ENCODE measurements at regions not wholly inside any gene's neighbourhood (a gene's known extent, or its start where the extent isn't known, plus 50 kb on each side); places are given as distances from the start of the nearest gene placed in this dataset.

DNA sequence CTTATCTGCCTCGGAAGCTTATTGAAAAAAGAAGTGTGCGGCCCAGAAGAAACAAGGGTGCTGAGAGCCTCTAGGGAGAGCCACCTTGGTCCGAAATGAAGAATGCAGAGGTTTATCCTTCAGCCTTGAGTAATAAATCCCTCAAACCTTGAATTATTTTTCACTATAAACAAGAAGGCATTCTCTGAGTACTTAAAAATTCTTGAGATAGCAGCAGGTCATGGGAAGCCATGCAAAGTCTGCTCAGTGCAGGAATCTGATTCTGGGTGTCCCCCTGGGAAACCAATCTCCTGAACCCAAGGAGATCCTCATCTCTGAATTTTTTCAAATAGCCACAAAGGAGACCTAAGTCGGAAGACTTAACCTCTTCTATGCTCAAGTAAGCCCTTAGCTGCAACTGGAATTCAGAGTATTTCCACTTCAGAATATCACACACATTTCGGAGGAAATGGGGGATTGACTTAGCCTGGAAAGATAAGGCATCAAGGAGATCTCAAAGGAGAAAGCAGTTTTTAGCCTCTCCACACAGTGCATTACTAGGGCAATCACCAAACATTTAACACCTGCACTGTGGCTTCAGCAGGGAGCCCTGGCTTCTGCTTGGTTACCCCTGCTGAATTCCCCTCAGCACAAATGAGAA, 365.0 kb downstream of the ETS1 start:
- no peak for DNase-seq (ENCODE audit: low read depth)

DNA sequence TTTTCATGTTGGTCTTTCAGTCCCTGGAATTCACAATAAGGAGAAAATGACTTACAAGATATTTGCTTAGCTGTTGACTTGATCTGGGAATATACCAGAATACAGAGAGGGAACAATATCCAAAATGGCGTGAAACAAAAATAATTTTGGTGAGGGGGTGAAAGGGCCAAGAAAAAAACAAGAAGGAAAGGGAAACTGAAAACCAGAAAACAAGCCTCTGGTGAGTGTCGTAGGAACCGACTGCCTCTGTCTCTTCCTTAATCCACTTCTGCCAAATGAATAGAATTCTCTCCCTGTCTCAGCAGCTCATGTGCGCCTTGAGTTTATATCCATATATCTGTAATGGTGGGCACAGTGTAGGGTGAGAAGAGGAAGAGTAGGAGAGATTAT, 367.6 kb downstream of the ETS1 start:
- DNase-seq (ENCODE audit: low read depth) = no peak

DNA sequence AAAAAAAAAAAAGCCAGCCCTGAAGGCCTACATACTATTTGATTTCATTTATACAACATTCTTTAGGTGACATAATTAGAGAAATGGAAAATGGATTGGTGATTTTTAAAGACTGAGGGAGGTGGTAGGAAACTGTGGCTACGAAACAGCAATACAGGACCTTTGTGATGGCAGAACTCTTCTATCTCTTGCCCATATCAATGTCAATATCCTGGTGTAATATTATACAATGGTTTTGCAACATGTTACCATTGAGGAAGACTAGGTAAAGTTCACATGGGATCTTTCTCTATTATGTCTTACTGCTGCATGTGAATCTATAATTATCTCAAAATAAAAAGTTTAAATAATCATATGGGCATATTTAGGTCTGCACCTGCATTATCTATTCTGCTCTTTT, 371.2 kb downstream of the ETS1 start:
- no peak for DNase-seq (ENCODE audit: low read depth)

DNA sequence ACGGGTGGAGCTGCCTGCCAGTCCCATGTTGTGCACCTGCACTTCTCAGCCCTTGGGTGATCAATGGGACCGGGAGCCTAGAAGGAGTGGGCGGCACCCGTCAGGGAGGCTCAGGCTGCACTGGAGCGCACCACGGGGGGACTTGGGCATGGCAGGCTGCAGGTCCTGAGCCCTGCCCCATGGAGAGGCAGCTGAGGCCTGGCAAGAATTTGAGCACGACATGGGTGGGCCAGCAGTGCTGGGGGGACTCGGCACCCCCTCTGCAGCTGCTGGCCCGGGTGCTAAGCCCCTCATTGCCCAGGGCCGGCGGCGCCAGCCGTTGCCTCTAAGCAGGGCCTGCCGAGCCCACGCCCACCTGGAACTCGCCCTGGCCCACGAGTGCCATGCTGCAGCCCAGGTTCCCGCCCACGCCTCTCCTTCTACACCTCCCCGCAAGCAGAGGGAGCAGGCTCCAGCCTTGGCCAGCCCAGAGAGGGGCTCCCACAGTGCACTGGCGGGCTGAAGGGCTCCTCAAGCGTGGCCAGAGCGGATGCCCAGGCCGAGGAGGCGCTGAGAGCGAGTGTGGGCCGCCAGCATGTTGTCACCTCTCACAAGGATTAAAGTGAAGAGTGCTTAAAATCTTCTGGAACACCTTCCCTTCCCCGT, 372.0 kb downstream of the ETS1 start:
- no peak for DNase-seq (ENCODE audit: low read depth)

DNA sequence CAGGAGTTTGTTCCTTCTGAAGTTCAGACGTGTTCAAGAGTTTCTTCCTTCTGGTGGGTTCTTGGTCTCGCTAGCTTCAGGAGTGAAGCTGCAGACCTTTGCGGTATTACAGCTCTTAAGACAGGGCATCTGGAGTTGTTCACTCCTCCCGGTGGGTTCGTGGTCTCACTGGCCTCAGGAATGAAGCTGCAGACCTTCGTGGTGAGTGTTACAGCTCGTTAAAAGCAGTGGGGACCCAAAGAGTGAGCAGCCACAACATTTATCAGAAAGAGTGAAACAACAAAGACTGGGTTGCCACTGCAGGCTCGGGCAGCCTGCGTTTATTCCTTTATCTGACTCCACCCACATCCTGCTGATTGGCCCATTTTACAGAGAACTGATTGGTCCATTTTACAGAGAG, 373.1 kb downstream of the ETS1 start:
- DNase-seq (ENCODE audit: low read depth) = no peak

DNA sequence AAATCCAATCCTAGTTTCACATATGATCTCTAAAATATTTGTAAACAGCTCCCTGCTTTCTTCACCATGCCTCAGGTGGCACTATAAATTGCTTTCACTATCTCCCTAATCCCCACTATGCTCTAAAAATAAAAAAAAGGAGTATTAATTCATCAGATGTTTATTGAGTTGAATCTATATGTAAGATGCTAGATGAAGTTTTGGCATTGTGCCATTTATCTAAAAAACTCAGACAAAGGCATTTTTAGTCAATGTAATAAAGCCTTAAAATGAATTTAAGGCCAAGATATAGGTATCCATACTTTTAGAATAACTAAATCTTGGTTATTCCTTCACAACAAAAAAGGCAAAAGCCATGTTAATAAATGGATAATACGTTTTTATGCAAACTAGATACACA, 373.9 kb downstream of the ETS1 start:
- no peak for DNase-seq (ENCODE audit: low read depth)

DNA sequence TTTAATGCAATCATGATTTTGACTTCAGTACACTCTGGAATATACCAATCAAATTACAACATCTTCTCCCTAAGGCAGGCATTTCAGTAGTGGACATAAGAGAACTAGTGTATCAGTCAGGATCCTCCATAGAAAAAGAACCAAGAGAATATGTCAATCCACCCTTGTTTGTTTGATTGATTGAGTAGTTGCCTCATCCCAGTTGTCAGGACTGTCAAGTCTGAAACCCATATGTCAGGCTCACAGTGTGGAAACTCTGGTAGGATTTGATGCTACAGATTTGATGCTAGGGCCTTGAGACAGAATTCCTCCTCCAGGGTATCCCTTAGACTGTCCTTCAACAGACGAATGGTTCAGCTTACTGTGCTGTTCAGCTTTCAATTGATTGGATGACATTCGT, 375.0 kb downstream of the ETS1 start:
- no peak for DNase-seq (ENCODE audit: low read depth)

DNA sequence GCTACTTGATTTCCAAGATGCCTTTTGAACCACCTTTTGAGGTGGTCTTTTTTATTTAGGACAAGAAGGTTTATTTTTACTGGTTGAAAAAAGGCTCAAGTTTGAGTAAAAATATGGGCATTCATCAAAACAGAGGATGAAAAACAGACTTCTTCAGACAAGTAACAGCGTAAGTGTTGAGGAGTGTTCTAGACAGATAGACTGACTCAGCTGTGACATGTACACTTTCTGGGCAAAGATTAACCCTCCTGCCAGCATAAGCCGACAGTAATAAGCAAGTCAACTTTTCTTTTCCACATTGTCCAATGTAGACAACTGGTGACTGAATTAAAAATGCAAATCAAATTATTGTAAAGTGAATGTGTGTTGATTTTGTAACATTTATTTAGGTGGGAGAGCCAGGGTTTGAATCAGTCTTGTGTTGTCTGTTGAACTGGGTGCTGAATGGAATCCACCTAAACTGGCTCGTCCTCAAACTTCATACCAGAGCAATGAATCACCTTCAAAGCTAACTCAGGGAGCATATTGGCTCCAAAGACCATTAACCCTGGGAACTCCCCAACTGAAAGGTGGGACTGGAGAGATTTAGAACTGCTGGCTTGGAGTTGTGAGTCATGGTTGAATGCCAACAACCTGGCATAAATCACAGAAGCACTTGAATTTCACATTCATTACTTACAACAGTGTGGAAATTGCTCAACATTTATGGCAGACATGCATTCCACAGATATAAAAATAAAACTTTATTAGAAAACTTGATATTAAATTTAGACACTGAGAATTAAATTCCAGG, 377.0 kb downstream of the ETS1 start:
- no peak for DNase-seq (ENCODE audit: low read depth)

DNA sequence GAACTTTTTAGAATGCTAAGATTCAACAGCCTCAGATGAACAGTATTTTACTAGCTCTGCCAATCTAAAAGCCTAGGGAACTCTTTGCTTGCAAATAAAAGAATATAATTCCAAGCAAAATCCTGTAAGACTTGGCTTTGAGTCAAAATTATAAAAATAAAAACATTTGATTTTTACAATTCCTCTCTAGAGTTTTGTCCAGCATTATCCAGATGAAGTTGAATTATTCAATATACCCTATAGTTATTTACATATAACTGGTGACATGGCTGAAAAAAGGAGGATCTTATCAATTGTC, 378.3 kb downstream of the ETS1 start:
- DNase-seq (ENCODE audit: low read depth) = no peak

DNA sequence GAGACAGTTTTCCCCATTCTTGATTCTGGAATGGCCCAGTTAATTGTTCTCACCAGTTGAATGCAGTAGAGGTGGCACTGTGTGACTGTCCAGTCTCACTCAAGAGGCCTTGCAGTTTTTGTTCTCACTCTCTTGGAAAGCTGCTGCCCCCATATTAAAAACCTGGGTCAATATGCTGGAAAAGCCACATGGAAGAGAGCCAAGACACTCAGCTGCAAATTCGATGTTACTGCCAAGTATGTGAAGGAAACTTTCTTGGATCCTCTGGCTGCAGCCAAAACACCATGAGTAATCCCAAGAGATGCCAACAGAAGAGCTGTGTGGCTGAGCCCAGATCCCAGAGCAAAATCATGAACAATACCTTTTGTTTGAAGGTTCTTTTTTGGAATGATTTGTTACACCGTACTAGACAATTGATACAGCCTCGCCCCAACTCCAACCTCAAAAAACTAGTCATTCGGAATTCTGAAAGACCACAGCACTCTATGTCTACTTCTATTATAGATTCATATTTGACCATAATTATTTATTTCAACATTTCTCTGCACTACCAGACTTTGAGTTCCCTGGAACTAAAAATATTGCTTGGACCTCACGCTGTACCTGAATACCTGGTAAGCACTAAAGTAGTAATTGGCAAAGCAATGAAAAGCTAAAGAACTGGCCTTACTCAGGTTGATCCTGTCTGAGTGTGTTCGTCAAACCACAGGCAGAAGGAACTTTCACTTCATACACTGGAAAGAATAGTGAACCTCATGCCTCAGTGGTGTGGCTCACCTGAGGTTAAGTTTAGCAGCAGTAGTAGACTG, 378.8 kb downstream of the ETS1 start:
- no peak for DNase-seq (ENCODE audit: low read depth)

DNA sequence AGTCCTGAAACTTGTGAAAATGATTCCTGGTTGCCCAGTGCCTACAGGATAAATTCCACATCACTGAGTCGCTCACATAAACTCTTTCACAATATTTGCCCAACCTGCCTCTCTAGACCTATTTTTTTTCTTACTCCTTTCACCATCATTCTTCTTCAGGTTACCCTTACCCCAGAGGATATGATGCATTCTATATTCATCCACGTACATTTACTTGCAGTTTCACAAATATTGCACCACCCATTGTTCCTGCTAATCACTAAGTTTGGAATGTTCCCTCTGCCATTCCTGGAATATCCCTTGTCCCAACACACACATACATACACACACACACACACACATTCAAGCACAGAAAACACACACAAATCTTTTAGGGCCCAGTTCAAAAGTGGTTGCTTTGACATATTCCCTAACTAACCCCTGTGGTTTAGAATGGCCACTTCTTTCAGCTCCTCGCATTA, 379.5 kb downstream of the ETS1 start:
- DNase-seq (ENCODE audit: low read depth) = no peak

DNA sequence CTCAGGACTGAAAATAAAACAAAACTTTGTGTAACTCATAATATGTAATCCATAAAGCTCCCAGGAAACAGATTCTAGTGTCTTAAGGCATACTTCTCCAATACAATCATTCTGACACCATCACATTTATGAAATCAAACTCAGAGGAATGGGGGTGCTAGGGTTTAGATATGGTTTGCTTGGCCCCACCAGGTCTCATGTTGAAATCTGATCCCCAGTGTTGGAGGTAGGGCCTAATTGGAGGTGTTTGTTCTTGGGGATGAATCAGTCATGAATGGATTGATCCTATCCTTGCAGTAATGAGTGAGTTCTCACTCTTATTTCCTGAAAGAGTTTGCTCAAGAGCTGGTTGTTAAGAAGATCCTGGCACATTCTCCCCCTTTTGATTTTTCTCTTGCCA, 380.9 kb downstream of the ETS1 start:
- DNase-seq (ENCODE audit: low read depth) = no peak

DNA sequence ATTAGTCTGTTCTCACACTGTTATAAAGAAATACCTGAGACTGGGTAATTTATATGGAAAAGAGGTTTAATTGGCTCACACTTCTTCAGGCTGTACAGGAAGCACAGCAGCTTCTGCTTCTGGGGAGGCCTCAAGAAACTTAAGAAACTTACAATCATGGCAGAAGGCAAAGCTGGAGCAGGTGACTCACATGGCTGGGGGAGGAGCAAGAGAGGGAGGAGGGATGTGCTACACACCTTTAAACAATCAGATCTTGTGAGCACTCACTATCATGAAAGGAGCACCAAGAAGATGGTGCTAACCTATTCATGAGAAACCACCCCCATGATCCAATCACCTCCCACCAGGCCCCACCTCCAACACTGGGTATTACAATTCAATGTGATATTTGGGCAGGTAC, 381.6 kb downstream of the ETS1 start:
- no peak for DNase-seq (ENCODE audit: low read depth)

DNA sequence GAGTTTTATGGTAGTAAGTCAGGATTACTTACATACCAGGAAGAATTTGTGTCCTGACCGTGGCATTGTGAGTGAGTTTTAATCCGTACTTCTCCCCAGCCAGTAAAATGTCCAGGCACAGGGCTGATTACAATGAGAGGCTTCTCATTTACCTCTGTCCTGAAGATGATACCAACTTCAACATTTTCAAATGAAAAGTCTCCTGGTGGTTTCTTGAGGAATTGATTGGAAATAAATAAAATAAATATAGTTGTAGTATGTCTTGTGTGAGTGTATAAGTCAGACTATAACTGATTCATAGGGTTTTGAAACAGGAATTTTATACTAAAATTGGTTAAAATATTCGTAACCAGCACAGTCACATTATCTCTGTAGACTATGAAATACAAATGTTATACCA, 382.5 kb downstream of the ETS1 start:
- DNase-seq (ENCODE audit: low read depth) = no peak

DNA sequence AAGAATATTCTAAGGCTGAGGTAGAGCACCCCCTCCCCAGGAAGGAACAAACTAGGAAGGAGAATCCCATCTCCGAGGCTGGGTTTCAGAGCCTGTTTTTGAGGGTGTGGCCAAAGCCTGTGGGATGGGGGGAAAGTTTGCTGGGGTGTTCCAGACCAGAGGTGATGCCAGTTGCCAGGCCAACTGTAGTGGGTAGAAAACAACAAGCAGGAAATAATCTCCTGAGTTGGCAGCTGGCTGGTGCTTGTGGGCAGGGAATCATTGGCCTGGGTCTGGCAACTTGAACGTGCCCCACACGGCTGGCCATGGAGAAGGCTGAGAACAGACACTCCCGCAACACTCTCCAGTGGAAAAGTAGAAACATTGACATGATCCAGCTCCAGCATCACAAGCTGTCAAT, 385.6 kb downstream of the ETS1 start:
- no peak for DNase-seq (ENCODE audit: low read depth)

DNA sequence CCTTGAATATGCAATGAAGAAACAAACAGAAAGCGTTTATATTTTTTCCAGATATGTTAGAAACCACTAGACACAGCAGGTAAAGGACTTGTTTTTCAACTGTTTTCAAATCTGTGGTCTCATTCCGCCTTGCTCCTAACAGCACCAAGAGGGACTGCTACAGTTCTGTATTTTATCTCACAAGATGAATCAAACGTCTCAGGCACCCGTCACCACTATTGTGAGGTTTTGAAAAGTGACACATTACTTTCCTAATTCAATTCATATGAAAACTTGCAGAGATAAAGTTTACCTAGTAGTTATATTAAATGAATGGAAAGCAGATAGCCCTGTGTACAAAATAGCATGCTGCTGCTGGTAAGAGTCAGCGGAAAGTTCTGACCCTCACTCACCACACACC, 386.3 kb downstream of the ETS1 start:
- DNase-seq (ENCODE audit: low read depth) = no peak

DNA sequence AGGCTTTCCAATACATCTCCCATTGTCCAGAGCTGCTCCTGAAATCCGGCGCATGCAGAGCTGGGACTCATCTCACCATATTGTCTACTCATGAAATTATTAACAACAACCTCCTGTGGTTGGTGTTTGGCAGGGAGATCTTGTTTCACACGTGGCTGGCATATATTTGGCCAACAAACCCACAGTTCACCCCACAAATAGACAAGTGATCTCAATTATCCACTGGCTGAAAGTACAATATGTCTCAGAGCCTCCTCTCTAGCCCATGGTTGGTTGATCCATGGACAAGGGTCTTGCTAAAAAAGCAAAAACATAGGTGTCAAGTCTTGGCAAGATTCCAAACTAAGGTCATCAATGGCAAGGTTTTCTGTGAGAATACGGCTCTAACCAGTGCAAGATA, 386.9 kb downstream of the ETS1 start:
- no peak for DNase-seq (ENCODE audit: low read depth)

DNA sequence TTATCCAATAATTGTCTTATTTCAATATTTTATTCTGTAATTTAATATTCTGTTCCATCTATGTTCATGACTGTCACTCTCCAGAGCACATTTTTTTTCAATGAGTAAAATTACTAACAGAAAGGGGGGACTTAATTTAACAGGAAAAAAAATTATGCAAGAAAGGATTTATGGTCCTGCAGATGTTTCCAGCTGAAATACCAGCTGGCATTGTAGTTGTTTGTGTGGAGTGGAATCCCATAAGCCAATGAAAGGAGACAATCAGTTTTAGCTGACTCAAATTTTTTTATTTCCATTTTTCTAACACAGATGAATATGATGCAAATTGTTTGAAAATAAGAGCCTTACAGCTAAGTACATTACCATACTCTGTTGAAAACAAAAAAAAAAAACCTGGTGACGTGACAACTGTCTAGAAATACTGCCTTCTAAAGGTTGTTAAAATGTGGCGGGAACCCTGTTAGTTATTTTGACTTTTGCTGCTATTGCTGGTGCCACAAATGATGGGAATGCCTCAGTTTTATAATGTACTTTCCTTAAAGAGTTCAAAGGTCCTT, 389.1 kb downstream of the ETS1 start:
- DNase-seq (ENCODE audit: low read depth) = no peak

DNA sequence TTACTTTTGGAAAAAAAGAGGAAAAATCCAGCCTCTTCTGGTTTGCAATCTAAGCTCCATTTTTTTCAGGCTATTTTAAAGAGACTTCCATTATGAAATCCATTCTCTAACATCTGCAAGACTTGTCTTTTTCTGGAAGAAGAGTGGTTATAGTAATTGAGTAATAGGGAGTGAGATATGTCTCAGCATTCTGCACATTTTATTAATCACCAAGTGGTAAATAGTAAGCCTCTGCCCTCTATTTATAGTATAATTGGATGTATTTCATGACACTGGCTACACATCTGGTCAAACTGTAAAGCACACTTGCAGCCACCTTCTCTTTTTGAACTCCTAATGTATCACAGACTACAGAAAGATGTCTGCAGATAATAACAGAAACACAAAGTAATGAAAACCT, 391.1 kb downstream of the ETS1 start:
- DNase-seq (ENCODE audit: low read depth) = no peak

DNA sequence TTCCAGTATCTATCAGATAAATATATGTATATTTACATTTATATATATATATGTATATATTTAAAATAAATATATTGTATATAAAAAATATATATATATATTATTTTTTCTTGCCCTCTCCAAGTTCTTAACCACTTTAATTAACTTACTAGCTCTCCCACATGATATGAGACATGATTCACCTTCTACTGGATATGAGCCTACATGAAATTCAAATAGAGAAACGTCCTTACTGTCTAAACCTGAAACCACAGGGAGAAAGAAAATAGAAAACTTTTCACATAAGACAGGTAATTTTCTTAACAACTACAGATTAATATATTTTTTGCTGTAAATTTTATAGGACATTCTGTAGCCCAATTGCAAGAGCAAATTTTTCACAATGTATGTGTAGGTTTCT, 391.6 kb downstream of the ETS1 start:
- no peak for DNase-seq (ENCODE audit: low read depth)

DNA sequence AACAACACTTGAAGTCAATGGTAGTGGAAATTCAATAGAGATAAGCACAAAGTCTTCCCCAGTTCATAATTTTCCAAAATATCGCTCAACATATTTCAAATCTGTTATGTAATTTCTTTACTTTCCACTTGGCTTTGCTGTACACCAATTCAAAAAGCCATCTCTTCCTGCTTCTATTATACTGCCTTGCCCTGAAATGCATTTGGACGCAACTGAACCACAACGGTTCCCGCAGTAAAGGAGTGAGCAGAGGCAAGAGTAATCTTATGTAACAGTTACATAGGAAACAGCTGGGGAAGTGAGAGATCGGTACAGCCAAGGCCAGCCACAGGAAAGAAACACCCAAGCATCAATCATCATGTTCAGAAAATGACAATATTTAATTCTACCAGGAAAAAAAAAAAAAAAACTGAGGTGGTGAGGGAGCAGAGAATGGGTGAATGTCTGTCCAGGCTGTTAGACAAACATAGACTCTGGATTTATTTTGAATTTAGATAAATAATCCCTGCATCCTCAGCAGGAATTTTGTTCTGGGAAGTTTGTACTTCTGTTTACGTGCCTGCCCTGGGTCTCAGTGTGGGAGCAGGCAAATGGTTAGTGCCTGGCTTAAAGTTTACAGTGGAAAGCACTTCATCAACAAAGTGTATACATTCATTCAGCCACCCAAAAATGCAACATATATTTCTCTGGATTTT, 392.2 kb downstream of the ETS1 start:
- peak; percentile 13 for DNase-seq (ENCODE audit: low read depth)

DNA sequence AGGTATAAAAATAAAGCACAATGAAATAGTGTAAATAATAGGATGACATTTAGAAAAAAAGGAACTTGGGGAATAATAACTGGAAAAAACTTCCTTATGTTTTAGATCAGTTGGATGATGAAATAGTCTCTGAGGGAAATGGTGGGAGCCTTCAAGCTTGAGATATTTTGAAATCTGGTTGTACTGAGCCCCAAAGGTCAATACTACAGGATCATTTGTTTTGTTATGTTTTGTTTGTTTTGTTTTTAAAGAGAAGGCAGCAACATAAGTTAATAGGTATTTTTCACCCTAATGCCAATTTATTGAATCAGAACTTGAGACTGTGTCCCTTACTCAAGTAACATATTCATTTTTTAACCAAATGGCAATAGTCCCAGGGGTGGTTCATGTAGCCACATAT, 393.1 kb downstream of the ETS1 start:
- no peak for DNase-seq (ENCODE audit: low read depth)

Measured in stimulated activated CD4-positive, alpha-beta T cell treated with anti-CD3 and anti-CD28 coated beads, Interleukin-2, amount 100 ng/mL, for 4 hours (primary cell).